Astrocyte (in vitro differentiated cells and primary cell): ENCODE measurements at regions not wholly inside any gene's neighbourhood (a gene's known extent, or its start where the extent isn't known, plus 50 kb on each side); places are given as distances from the start of the nearest gene placed in this dataset.

Experiments used
- EZH2 ChIP-seq: IDR thresholded peaks from 2 replicates; pipeline ENCODE4 v1.6.1; 2012; ENCODE audit warnings: mild to moderate bottlenecking, low read length, inconsistent platforms; ENCODE audit not compliant: insufficient read depth
- TF ChIP-seq, protein P1 (sequence below): IDR thresholded peaks from 2 replicates; pipeline ENCODE4 v1.5.1; 2011; ENCODE audit warnings: low read depth, mild to moderate bottlenecking, inconsistent platforms, low read length, moderate library complexity; ENCODE audit not compliant: insufficient read depth

GRCh38 chr1:193974286-193974798, 787.9 kb upstream of the B3GALT2 start:
- TF ChIP-seq, protein P1, sequence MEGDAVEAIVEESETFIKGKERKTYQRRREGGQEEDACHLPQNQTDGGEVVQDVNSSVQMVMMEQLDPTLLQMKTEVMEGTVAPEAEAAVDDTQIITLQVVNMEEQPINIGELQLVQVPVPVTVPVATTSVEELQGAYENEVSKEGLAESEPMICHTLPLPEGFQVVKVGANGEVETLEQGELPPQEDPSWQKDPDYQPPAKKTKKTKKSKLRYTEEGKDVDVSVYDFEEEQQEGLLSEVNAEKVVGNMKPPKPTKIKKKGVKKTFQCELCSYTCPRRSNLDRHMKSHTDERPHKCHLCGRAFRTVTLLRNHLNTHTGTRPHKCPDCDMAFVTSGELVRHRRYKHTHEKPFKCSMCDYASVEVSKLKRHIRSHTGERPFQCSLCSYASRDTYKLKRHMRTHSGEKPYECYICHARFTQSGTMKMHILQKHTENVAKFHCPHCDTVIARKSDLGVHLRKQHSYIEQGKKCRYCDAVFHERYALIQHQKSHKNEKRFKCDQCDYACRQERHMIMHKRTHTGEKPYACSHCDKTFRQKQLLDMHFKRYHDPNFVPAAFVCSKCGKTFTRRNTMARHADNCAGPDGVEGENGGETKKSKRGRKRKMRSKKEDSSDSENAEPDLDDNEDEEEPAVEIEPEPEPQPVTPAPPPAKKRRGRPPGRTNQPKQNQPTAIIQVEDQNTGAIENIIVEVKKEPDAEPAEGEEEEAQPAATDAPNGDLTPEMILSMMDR = no peak
- TF ChIP-seq EZH2 = no peak
